GM23248 (cell line): ENCODE measurements at regions not wholly inside any gene's neighbourhood (a gene's known extent, or its start where the extent isn't known, plus 50 kb on each side); places are given as distances from the start of the nearest gene placed in this dataset.

ENCODE experiments used
- DNase-seq: peaks from one replicate; pipeline ENCODE4 v3.0.0-alpha.2; 2015
- H2AFZ ChIP-seq: fragments of 200-600 bp; sonication (generic); 2 replicates; pipeline ENCODE4 v1.6.1; 2016; ENCODE audit warnings: antibody characterized with exemption
- H3F3A ChIP-seq: fragments of 200-600 bp; sonication (generic); 2 replicates; pipeline ENCODE4 v1.6.1; 2016; ENCODE audit warnings: mild to moderate bottlenecking, antibody characterized with exemption, mixed run types; ENCODE audit not compliant: insufficient read depth
- H3K27ac ChIP-seq: fragments of 200-600 bp; sonication (generic); 2 replicates; pipeline ENCODE4 v1.5.1; 2016; ENCODE audit warnings: mild to moderate bottlenecking
- H3K27me3 ChIP-seq: fragments of 200-600 bp; sonication (generic); replicated peaks from 2 replicates; pipeline ENCODE4 v1.6.1; 2016; ENCODE audit warnings: mild to moderate bottlenecking; ENCODE audit not compliant: insufficient read depth
- H3K36me3 ChIP-seq: fragments of 200-600 bp; sonication (generic); 2 replicates; pipeline ENCODE4 v1.6.1; 2016; ENCODE audit warnings: low read depth, mild to moderate bottlenecking
- H3K4me1 ChIP-seq: fragments of 200-600 bp; sonication (generic); 2 replicates; pipeline ENCODE4 v1.6.1; 2016; ENCODE audit warnings: mild to moderate bottlenecking; ENCODE audit not compliant: insufficient read depth
- H3K4me2 ChIP-seq: fragments of 200-600 bp; sonication (generic); one replicate; pipeline ENCODE4 v1.6.1; 2016; ENCODE audit warnings: mild to moderate bottlenecking; ENCODE audit not compliant: unreplicated experiment
- H3K4me3 ChIP-seq: fragments of 200-600 bp; sonication (generic); 2 replicates; pipeline ENCODE4 v1.5.1; 2016; ENCODE audit warnings: mild to moderate bottlenecking
- H3K79me2 ChIP-seq: fragments of 200-600 bp; sonication (generic); 2 replicates; pipeline ENCODE4 v1.6.1; 2016; ENCODE audit warnings: mild to moderate bottlenecking; ENCODE audit not compliant: insufficient read depth
- H3K9ac ChIP-seq: fragments of 200-600 bp; sonication (generic); 2 replicates; pipeline ENCODE4 v1.6.1; 2016; ENCODE audit warnings: mild to moderate bottlenecking
- H3K9me2 ChIP-seq: fragments of 200-600 bp; sonication (generic); 2 replicates; pipeline ENCODE4 v1.6.1; 2016; ENCODE audit warnings: mixed run types, mild to moderate bottlenecking, moderate library complexity; ENCODE audit not compliant: insufficient read depth
- H3K9me3 ChIP-seq: fragments of 200-600 bp; sonication (generic); one replicate; pipeline ENCODE4 v1.6.1; 2017; ENCODE audit warnings: low read depth
- H4K20me1 ChIP-seq: fragments of 200-600 bp; sonication (generic); 2 replicates; pipeline ENCODE4 v1.6.0; 2016; ENCODE audit not compliant: insufficient read depth
- EZH2 ChIP-seq: fragments of 200-600 bp; sonication (generic); IDR thresholded peaks from 2 replicates; pipeline ENCODE4 v1.6.1; 2018; ENCODE audit warnings: antibody characterized with exemption, mild to moderate bottlenecking; ENCODE audit not compliant: insufficient read depth, poor library complexity, severe bottlenecking
- EZH2phosphoT487 ChIP-seq: fragments of 200-600 bp; sonication (generic); IDR thresholded peaks from 2 replicates; pipeline ENCODE4 v1.6.1; 2018; ENCODE audit warnings: antibody characterized with exemption, moderate library complexity, mild to moderate bottlenecking, low read depth; ENCODE audit not compliant: insufficient read depth
- WGBS, 2 experiments: methylation state at CpG; one replicate each; pipeline ENCODE4 v1.1.6; 2015 to 2017; ENCODE audit warnings: low lambda C conversion rate in 2 of 2, low coverage in 1 of 2; ENCODE audit errors: missing lambda C conversion rate in 2 of 2; 5-methylcytosine and 5-hydroxymethylcytosine counted together
- in situ Hi-C: fragments of 300-500 bp; cut with MboI; formaldehyde crosslinking; loops from 2 replicates; pipeline ENCODE4 v1.15.0; 2020

DNA sequence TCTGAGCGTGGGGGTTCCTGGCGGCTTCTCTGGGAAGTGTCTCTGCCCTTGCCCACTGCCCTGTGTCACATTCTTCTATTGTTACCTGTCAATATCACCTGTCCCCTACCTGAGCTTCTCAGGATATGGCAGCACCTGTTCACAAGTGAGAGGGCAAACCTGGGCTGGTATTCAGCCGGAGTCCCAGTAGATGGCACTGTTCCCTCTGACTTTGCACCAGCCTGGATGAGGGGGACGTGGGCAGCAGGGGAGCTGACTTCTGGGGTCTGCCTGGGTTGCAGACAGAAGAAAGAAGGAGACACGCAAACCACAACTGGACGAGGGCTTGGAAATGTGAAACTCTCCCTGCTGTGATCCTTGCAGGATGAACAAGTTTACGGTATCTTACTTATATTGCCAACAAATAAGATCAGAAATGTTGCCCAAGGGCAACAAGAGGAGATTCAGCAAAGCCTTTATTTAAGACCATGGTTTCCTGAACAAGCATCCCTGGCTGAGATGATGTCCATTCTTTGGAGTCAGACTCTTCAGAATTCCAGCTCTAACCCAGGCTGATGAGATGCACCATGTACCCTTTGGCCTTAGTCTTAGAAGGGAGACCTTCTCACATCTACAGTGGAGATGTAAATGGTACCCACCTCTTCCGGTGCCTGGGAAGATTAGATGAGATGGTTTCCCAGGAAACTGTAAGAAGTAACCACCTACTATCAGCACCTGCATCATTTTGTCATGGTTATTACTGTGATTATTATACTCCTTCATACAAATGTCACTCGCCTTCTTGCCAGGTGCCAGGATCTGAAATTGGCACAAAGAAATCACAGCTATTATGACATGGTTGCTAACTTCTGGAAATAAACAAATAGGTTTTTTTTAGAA lies 400.0 kb upstream of the CDH4 start:
- peaks cover 7% of the 10 kb centered on the region for H3K27me3 ChIP-seq
- no peak for TF ChIP-seq EZH2
- no peak for TF ChIP-seq EZH2phosphoT487
- in situ Hi-C loops: no loop called here
- no peak overlapping the region for H2AFZ ChIP-seq
- H3K4me1 ChIP-seq: no peaks in the 10 kb centered on the region
- no peak overlapping the region for H3K4me3 ChIP-seq
- no peak overlapping the region for H3K4me2 ChIP-seq
- H3F3A ChIP-seq: no peaks in the 10 kb centered on the region
- no peaks in the 10 kb centered on the region for H4K20me1 ChIP-seq
- no peaks in the 10 kb centered on the region for H3K79me2 ChIP-seq
- no peaks in the 10 kb centered on the region for H3K9me3 ChIP-seq
- H3K9me2 ChIP-seq: no peaks in the 10 kb centered on the region
- no peak for DNase-seq
- no peaks in the 10 kb centered on the region for H3K36me3 ChIP-seq
- H3K9ac ChIP-seq: no peak overlapping the region
- no peak overlapping the region for H3K27ac ChIP-seq
- WGBS, 2 experiments: 12 to 13% methylated on average over 9 of the region's 9 CpGs

DNA sequence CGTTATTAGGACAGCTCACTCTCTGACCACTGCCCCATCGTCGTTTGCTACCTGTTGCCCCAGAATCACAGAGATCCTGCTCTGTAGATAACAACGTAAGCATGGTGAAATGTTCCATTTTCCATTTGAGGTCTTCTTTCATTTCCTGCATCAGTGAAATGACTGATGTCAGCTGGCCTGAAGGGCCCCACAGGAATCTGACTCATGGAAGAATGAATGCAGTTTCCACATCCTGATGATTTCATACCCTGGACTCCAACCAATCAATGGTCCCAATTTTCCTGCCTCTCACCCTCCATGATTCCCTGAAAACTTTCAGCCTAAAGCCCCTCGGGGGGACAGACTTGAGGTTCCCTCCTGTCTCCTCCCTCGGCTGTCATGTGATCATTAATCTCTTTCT lies 394.4 kb upstream of the CDH4 start:
- Histone ChIP-seq H3K9ac (no peak overlapping the region), H3K4me2 (no peak overlapping the region), H3F3A (no peaks in the 10 kb centered on the region), H3K27ac (no peak overlapping the region), H3K36me3 (no peaks in the 10 kb centered on the region), H3K9me2 (no peaks in the 10 kb centered on the region), H3K27me3 (no peaks in the 10 kb centered on the region), H3K4me1 (peaks cover 4% of the 10 kb centered on the region; the same call in 1 of the 2 replicates), H4K20me1 (no peaks in the 10 kb centered on the region), H3K9me3 (no peaks in the 10 kb centered on the region), H2AFZ (no peak overlapping the region), H3K79me2 (no peaks in the 10 kb centered on the region), H3K4me3 (no peak overlapping the region)
- TF ChIP-seq EZH2phosphoT487: no peak
- TF ChIP-seq EZH2: no peak
- 12 to 18% methylated on average over 6 of the region's 6 CpGs for WGBS, 2 experiments
- peak; percentile 68 for DNase-seq
- in situ Hi-C loops: no loop called here

DNA sequence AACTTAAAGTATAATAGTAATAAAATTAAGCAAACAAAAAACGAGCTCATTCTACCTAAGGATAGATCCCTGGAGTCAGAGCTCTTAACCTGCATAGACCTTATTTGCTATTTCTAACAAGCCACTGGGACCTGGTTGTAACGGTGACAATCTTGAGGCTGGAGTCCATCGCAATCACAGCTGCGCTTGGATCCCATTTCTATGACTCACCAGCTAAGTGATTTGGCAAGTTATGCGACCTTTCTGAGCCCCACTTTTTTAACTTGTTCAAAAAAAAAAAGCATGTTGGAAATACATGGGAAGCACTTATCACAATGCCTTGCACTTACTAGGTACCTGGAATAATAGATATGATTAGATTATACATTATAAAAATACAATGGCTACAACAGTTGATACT lies 389.5 kb upstream of the CDH4 start:
- TF ChIP-seq EZH2 (no peak), EZH2phosphoT487 (no peak)
- WGBS, 2 experiments: 47% methylated on average over 5 of the region's 5 CpGs
- Histone ChIP-seq H3K27ac (no peak overlapping the region), H3K9me2 (no peaks in the 10 kb centered on the region), H3K36me3 (no peaks in the 10 kb centered on the region), H3K9me3 (no peaks in the 10 kb centered on the region), H3K4me1 (peaks cover under 1% of the 10 kb centered on the region; the same call in 1 of the 2 replicates), H3K27me3 (peaks cover 1% of the 10 kb centered on the region; the same call in 1 of the 2 replicates), H3K4me2 (no peak overlapping the region), H3K9ac (no peak overlapping the region), H4K20me1 (no peaks in the 10 kb centered on the region), H3K4me3 (no peak overlapping the region), H3K79me2 (no peaks in the 10 kb centered on the region), H2AFZ (no peak overlapping the region), H3F3A (no peaks in the 10 kb centered on the region)
- in situ Hi-C loops: no loop called here
- no peak for DNase-seq

DNA sequence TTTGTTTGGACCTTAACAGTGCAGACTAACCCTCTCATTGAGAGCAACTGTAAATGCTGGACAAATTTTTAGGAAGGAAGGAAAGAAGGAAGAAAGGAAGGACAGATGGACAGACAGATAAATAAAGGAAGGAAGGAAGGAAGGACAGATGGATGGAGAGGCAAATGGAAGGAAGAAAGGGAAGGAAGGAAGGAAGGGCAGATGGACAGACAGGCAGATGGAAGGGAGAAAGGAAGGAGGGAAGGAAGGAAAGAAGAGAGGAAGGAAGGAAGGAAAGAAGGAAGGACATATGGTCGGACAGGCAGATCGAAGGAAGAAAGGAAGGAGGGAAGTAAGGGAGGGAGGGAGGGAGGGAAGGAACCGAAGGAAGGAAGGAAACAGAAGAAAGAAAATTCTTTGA lies 388.5 kb upstream of the CDH4 start:
- Histone ChIP-seq H3K27me3 (peaks cover 9% of the 10 kb centered on the region; the same call in 1 of the 2 replicates), H3K4me2 (no peak overlapping the region), H3K36me3 (no peaks in the 10 kb centered on the region), H4K20me1 (no peaks in the 10 kb centered on the region), H3K9ac (no peak overlapping the region), H3K27ac (no peak overlapping the region), H3K9me2 (no peaks in the 10 kb centered on the region), H2AFZ (no peak overlapping the region), H3K4me1 (no peaks in the 10 kb centered on the region), H3K79me2 (no peaks in the 10 kb centered on the region), H3F3A (no peaks in the 10 kb centered on the region), H3K4me3 (no peak overlapping the region), H3K9me3 (no peaks in the 10 kb centered on the region)
- TF ChIP-seq EZH2 (no peak), EZH2phosphoT487 (no peak)
- 34 to 43% methylated on average over 1 to 3 of the region's 3 CpGs for WGBS, 2 experiments
- in situ Hi-C loops: no loop called here
- DNase-seq: no peak
